Stimulated activated CD4-positive, alpha-beta T cell treated with anti-CD3 and anti-CD28 coated beads, Interleukin-1b, Interleukin-23, amount 100 ng/mL, for 24 hours (primary cell): ENCODE measurements at regions not wholly inside any gene's neighbourhood (a gene's known extent, or its start where the extent isn't known, plus 50 kb on each side); places are given as distances from the start of the nearest gene placed in this dataset.

Experiments used
- DNase-seq, 4 experiments: peaks; one replicate each; pipeline ENCODE4 v3.0.0-alpha.2; 2020; ENCODE audit warnings: low read depth in 4 of 4, low spot score in 1 of 4

DNA sequence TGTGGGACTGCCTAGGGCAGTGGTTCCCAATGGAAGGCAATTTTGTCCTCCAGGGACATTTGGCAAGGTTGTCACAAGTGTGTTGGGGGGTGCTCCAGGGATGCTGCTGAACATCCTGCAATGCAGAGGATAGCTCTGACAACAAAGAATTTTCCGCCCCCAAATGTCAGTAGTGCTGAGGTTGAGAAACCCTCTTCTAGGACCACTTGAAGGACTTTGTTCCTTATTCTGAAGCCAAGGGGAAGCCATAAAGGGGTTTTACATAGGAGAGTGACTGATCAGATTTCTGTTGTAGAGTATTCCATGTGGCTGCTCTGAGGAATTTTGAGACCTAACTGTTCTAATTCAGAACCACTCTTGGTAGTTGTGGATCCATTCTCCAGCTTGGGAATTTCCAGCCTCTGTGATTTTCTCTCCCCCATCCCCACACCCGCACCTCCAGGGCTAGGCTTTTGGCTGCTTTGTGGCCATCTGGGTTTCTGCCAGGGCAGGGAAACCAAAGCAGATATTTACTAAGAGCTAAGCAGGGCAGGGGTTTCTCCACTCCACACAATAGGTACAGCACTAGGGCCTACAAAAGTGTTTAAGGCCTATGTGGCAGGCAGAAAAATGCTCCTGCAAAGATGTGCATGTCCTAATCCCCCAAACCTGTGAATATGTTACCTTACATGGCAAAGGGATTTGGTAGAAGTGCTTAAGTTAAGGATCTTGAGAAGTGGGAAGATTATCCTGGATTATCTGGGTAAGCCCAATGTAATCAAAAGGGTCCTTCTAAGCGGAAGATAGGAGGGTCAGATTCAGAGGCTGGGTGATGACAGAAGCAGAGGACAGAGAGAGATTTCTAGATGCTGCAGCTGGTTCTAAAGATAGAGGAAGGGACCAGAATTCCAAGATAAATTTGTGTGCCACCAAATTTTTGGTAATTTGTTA lies 135.4 kb downstream of the TMEM17 start:
- no peak for DNase-seq

DNA sequence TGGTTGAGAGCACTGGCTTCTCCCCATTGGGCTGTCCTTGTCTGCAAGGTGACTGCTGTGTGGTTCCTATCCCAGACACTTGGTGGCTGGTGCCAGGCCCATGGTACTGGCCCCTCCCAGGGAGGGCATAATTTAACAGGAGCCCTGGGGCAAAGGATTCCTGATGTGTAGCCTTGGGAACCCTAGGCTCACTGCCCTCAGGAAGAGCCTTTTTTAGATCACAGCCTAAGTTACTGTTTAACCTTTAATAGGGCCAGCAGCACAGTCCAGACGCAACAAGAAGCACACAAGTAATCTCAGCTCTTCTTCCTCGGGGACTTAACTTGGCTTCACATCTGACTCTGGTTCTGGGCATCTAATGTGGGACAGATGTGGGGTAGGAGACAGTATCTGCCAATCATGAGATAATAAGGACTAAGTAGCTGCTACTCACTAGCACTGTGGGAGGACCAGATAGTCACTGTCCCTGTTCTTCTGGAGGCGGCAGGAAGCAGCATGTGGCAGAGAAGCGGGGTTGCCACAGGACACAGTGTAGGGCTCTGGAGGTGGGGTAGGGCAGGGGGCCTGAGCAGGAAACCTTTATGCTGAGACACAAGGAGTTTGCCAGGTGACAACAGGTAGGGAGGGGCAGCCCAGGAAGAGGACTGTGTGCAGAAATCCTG lies 136.3 kb downstream of the TMEM17 start:
- no peak for DNase-seq

DNA sequence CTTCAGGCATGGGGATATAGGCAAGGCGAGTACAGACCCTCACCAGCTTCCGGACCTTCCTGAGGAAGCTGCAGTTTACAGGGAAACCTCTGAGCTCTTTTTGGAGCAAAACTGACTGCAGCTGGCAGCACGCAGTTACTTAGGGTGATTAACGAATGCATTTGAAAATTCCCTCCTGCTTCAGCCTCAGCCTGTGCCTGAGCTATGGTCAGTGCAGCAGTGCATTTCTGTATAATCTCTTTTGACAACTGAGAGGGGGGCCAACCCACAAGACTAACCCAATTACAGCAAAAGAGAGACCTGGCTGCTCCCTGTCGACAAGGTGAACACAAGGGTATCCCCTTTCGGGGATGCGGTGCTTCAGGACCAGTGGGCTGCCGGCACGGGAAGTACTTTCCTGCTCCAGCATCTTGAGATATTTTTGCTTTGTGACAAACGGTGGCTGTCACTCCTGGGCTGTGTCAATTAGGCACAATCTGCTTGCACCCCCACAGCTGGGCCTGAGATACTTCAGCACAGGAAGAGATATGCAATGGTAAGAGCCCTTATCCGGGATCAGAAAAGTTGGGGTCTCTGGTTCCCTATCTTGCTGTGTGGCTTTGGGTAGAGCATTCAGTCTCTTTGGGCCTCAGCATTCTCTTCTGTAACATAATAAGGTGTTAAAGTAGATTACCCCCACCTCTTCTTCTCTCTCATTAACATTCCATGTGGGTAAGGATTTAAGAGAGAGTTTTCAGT lies 141.0 kb downstream of the TMEM17 start:
- DNase-seq = no peak

DNA sequence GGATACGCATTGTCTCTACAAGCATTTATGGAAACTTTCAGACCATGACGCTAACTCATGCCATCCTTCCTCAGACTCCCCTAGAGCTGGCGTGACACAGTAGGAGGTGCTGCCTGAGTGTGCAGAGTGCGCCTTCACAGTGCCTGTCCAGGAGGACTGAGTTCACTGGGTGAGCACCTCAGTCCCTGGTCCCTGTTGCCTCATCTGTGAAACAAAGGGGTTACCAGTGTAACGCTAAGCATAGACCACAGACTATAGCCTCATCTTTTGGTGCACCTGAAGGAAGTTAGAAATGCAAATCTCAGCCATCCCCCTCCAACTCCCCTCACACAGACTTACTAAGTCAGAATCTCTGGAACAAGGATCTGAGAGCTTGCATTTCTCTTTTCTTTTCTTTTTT lies 142.8 kb downstream of the TMEM17 start:
- no peak for DNase-seq

DNA sequence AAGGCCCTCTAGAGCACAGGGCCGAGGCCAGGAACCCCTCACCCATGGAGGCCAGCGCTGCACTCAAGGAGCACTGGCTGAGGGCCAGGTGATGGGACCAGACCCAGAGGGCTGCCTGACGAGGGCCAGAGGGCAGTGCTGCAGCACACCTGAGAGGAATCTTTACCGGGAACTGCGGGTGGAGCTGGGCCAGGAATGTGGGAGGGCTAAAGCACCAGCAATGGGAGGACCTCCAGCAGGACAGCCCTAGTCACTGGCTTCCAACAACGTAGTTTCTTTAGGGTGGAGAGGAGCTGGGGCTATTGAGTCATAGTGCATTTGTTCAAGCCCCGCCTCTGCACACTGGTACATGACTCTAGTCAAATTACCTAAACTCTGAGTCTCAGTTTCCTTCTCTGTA lies 143.4 kb downstream of the TMEM17 start:
- no peak for DNase-seq

DNA sequence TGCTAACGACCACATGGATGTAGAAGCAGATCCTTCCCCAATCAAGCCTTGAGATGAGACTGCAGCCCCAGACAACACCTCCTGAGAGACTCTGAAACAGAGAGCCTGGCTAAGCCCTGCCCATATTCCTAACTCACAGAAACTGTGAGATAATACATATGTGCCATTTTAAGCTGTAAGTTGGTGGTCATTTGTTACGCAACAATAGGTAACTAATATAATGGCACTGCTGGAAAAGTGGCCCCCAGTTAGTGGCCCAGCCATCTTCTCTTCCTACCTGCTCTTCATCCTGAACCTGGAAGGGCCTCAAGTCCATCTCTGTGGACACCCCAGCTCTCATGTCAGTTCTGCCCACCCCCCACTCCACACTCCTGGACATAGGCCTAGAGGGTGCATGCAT lies 144.0 kb downstream of the TMEM17 start:
- no peak for DNase-seq

DNA sequence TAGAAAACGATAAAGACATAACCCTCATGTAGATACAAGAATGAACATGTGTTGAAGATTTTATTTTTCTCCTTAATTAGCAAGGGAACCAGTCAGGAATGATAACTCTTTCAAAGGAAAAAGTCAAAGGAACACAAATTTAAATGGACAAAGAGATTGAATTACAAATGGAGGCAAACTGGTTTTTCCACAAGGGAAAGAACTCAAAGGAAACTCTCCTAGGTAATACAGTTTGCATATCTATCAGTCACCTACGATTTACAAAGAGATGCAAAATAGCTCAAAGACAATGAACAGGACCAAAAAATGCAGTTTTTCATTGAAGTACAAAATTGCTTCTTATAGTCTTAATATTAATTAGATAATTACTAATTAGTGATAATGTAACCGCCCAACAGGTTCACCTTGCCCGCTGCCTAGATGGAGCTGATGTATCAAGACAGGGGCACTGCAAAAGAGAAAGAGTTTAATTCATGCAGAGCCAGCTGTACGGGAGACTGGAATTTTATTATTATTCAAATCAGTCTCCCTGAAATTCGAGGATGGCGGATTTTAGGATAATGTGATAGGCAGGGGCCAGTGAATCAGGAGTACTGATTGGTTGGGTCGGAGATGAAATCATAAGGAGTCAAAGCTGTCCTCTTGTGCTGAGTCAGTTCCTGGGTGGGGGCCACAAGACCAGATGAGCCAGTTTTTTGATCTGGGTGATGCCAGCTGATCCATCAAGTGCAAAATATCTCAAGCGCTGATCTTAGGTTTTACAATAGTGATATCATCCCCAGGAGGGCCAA lies 151.0 kb downstream of the TMEM17 start:
- no peak for DNase-seq

DNA sequence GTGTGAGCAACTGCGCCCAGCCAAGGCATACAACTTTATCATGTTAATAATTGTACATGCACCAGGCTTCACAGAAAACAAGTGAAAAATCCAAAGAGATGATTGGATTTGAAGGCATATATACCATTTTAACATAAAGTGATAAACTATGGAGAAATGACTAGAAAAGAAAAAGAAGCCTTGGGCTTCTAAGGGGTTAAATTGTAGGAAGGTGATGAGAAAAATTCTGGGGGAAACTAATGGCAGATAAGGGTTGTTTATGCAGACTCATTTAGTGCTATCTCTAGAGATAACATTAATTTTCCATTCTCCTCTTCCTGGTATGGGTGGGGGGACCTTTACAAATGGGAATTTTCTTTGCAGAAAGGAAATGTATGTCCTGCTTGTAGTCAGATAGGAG lies 154.0 kb downstream of the TMEM17 start:
- DNase-seq = no peak

DNA sequence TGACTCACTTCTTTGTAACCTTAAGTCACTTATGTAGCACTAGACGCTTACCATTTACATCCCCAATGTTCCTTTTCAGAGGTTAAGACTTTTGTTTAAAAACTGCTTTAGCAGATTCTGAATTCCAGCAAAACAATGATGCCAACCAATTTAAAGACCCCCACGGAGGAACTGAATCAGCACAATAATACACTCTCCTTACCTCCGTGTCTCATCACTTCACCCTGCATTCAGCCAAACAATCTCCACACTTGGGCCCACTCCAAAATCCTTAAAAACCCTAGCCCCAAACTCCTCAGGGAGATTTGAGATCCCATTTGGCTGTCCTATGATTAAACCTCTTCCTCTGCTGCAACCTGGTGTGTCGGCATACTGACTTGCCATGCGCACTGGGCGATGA lies 153.9 kb downstream of the B3GNT2 start:
- no peak for DNase-seq

DNA sequence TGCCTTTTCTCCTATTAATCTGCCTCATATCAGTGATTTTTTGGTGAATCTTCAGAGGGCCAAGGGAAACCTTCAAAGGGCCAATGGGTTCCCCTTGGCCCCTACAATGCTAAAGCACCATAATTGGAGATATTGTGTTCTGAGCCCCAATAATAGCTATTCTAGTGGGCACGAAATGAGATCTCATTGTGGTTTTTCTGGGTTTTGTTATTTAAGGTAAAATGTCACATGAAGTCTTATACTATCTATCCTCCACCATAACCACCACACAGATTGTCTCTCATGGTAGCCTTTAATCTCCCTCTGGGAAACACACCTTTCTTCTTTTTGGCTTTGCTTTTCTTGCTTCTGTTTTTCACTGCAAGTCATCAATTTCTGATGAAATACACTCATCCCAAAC lies 152.8 kb downstream of the B3GNT2 start:
- DNase-seq = no peak

DNA sequence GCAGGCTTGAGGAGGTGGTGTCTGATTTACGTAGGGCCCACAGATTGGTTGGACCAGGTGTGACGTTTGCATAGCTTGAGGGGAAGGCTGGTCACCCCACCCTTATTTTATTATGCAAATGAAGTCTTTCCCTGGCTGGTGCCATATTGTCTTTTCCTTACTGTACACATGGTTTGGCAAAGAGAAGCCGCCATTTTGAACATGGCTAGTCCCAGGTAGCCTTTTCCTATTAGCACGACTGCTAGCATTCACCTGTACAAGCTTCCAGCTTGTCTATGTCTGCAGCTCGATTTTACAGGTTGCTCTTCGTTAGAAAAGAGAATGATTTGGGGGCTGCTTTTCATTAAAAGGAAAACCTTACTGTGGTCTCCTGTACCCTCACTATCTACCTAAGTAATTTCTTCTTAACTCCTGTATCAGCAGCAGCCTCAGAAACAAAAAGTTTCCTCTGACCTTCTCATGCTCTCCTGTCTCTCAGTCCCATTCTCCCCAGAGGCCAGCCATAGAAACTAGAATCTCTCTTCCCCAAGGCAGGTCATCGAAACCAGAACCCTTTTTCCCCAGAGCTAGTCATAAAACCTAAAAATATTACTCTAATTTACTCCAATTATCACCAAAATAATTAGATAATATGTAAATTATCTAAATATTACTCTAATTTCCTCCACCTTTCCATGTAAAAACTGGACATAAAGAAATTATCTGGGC lies 151.8 kb downstream of the B3GNT2 start:
- DNase-seq = no peak

DNA sequence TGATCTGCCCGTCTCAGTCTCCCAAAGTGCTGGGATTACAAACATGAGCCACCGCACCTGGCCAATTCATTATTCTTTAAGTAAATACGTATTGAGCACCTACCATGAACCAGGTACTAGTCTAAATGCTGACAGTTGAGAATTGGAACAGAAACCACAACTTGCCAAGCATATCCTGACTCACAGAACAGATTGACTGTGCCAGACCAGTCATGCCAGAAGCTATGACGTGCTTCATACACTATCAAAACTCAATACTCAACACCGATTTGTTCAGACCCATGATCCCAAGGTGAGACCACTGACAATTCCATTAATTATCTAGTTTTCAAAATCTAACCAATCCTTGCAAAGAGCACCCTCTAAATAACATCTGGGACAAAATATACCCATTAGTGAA lies 148.6 kb downstream of the B3GNT2 start:
- no peak for DNase-seq

DNA sequence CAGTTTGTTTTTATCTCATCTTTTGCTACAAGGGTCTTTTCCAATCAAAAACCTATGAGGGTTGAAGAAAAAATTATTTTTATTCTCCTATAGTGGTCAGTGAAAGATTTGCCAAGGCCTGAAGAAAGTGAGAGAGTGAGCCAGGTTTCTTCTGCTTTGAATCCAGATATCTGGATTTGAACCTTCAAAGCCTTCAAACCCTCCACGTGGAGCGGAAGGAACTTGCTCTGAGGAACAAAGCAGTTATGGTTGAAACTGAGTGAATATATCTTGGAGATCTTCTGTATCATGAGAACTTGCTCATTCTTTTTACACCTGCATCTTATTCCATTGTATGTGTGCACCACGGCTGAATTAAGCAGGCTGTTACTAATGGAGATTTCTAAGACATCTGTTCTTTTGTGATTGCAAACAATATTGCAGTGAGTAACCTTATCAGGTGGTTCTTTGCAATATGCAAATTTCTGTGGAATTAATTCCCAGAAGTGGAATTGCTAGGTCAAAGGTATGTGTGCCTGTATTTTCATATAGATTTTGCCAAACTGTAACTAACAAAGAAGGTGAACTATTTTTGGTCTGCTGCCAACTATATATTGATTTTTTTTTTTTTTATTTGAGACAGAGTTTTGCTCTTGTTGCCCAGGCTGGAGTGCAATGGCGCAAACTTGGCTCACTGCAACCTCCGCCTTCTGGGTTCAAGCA lies 147.9 kb downstream of the B3GNT2 start:
- no peak for DNase-seq

DNA sequence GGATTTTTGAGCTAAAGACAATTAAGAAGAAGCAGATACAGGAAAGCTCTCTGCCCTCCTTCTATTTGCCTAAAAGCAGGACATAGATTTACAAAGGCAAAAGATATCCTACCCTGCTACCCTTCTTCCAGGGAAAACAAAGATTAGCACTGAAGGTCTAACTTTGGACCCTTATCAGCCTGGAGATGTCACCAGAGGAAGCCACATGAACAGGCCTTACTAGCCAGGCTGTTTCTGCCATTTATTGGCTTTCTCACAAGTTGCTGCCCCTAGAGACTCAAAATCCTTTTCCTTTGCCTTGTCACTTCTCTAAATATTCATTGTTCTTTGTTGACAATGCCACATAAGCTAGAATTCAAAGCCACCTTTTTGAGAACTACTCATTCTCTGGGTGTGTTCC lies 147.3 kb downstream of the B3GNT2 start:
- no peak for DNase-seq

DNA sequence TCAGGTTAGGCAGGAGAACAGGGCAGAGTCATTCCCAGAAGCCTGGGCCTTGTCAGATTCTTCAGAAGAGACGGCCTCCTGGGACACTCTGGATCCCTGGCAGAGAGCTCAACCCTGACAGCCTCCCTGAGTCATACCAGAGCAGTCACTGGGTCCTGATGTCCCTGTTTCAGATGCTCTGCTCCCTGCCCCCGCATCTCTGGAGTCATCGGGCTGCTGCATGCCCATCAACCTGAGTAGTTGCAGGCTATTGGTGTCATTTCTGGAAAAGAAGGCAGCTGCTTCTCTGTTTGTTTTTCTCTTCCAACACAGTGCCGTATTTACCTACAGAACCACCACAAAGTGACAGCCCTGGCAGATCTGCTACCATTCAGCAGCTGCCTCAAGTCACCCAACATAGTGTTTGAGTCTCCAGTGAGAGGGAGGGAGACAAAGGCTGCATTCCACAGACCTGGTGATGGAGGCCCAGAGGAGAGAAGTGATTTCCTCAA lies 145.1 kb downstream of the B3GNT2 start:
- DNase-seq = no peak

DNA sequence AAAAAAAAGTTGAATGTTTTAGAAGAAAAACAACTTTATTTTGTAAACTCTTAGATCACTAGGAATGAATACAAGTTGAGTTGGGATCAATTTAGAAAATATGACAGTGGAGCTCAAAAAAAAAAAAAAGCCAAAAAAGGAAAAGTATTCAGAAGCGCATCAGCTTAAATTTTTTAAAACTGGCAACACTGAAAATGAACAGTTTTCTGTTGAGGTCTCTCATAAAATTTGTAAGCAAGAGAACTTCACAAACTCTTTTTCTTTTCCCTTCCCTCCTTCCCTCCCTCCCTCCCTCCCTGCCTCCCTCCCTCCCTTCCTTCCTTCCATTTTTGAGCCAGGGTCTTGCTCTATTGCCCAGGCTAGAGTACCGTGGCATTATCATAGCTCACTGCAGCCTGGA lies 143.9 kb downstream of the B3GNT2 start:
- no peak for DNase-seq

DNA sequence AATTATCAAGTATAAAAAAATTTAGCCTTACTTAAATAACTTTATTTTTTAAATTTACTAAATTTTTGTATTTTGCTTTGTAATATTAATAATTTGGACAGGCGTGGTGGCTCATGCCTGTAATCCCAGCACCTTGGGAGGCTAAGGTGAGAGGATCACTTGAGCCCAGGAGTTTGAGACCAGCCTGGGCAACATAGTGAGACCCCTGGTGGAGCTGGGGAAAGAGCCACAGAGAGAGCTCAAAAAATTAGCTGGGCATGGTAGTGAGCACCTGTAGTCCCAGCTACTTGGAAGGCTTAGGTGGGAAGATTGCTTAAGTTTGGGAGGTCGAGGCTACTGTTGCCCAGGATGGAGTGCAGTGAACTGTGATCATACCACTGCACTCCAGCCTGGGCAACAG lies 143.5 kb downstream of the B3GNT2 start:
- DNase-seq = no peak

DNA sequence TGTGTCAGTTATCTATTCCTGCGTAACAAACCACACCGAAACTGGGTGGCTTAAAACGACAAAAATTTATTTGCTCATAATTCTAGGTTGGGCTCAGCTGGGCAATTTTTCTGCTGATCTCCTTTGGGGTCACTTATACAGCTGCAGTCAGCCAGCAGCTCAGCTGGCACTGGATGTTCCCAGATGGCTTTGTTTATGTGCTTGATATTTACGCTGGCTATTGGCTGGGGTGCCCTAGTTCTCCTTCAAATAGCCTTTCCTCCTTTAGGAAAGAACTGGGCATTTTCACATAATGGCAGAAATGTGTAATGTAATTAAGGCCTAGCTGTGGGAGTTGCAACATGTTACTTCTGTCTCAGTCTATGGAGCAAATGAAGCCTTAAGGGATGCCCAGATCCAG lies 142.2 kb downstream of the B3GNT2 start:
- no peak for DNase-seq

DNA sequence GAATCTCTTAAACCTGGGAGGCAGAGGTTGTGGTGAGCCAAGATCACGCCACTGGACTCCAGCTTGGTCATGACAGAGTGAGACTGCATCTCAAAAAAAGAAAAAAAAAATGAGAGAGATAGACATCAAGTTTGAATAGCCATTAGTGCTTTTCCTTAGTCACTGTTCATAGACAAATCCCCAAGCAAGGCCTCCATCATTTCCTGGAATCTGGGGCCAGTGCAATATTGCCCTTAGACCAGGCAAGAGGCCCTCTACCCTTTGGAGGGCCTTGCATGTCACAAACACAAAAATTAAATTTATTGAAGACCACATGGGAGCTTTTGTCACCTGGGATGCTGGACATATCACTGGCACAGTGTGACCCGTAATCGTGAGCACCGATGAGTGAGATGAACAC lies 141.5 kb downstream of the B3GNT2 start:
- DNase-seq = no peak

DNA sequence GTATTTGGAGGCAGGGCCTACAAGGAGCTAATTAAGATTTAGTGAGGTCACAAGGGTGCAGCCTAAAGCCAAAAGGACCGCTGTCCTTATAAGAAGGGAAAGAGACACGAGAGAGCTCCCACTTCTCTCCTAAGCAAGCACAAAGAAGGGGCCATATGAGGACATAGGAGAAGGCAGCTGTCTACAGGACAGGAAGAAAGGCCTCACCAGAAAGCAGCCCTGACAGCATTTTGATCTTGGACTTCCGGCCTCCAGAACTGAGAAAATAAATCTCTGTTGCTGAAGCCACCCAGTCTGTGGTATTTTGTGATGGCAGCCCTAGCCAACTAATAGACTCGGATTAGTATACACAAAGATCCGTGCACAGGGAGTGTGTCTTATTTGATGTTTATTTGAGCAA lies 139.7 kb downstream of the B3GNT2 start:
- DNase-seq = no peak
